ENCODE measurements at regions not wholly inside any gene's neighbourhood (a gene's known extent, or its start where the extent isn't known, plus 50 kb on each side); places are given as distances from the start of the nearest gene placed in this dataset.

DNA sequence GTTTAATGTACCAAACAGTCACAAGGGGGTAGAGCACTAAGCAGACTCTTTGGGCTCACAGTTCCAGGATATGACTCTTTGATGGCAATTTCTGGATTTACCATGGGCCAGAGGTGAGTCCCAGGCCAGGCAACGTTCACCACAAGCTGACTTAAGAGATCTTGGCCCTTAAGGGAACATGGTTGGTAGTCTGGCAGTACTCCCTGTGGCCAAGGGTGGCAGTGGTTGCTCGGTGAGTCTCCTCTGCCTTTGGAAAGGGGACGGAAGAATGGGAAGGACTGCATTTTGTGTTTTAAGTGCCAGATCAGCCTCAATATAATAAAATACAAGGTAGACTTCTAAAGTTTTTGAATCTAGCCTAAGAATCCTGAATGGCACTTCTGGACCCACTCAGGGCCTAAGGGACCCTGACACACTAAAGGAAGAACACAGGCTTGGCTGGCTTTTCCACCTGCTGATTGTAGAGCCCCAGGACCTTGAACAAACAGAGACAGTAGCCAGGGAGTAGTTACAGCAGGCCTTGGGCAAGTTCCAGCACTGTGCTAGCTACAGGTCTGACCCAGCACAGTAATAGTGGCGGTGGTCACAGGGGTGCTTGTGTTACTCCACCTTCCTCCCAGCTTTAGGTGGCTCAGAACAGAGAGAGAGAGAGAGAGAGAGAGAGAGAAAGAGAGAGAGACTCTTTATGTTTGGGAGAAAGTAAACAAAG is 730.7 kb upstream of the ALCAM start:
- TF ChIP-seq, protein P1, sequence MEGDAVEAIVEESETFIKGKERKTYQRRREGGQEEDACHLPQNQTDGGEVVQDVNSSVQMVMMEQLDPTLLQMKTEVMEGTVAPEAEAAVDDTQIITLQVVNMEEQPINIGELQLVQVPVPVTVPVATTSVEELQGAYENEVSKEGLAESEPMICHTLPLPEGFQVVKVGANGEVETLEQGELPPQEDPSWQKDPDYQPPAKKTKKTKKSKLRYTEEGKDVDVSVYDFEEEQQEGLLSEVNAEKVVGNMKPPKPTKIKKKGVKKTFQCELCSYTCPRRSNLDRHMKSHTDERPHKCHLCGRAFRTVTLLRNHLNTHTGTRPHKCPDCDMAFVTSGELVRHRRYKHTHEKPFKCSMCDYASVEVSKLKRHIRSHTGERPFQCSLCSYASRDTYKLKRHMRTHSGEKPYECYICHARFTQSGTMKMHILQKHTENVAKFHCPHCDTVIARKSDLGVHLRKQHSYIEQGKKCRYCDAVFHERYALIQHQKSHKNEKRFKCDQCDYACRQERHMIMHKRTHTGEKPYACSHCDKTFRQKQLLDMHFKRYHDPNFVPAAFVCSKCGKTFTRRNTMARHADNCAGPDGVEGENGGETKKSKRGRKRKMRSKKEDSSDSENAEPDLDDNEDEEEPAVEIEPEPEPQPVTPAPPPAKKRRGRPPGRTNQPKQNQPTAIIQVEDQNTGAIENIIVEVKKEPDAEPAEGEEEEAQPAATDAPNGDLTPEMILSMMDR (IDR thresholded peaks at IDR 0.05) = no peak
- no peak for TF ChIP-seq POLR2A (IDR thresholded peaks at IDR 0.05)
